ENCODE measurements at regions not wholly inside any gene's neighbourhood (a gene's known extent, or its start where the extent isn't known, plus 50 kb on each side); places are given as distances from the start of the nearest gene placed in this dataset.

DNA sequence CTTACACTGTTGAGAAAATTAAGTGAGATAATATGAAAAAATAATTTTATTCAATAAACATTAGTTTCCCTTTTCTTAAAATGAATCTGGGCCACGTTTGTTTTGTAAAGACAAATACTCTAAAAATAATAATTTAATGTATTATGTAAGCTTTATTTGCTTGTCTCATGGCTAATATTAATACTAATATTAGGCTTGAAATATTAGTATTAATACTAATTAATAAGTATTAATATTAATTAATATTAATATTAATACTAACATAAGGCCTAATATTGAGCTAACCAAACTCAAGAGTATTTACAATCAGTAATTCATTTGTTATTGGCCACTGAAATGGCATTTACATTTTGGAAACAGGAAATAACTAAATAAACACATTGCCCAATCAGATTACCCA, 280.1 kb upstream of the ESRRG start:
- TF ChIP-seq CTCF (conservative IDR thresholded peaks at IDR 0.05; ENCODE audit: low read length) (no peak), EZH2phosphoT487 (IDR thresholded peaks at IDR 0.05; ENCODE audit: borderline replicate concordance) (no peak)

Data from Loucy (cell line).